Activated B cell treated with CpG ODN at 0.5 μM for 24 hours (primary cell): ENCODE measurements at regions not wholly inside any gene's neighbourhood (a gene's known extent, or its start where the extent isn't known, plus 50 kb on each side); places are given as distances from the start of the nearest gene placed in this dataset.

Experiments
- ATAC-seq: fragments of 200-7000 bp; cut with Tn5 transposase; one replicate; pipeline ENCODE4 v1.10.0; 2021; ENCODE audit warnings: low read depth, mild to moderate bottlenecking, moderate library complexity
- CTCF ChIA-PET: fragments of 350-600 bp; sonication (Branson Sonifier 250); formaldehyde crosslinking; loops from one replicate; lab custom pipeline; 2021; ENCODE audit warnings: antibody characterized with exemption; lab: Charles Lee
- POLR2A ChIA-PET: fragments of 350-600 bp; sonication (Branson Sonifier 250); formaldehyde crosslinking; loops from one replicate; lab custom pipeline; 2021; ENCODE audit warnings: antibody characterized with exemption; lab: Charles Lee
- DNase-seq: peaks from one replicate; pipeline ENCODE4 v3.0.0; 2022
- H3K27ac Mint-ChIP-seq: one replicate; pipeline ENCODE4 v1.8.0; 2020; ENCODE audit warnings: mixed read lengths
- H3K27me3 Mint-ChIP-seq: one replicate; pipeline ENCODE4 v1.8.0; 2021; ENCODE audit warnings: mixed read lengths
- H3K36me3 Mint-ChIP-seq: one replicate; pipeline ENCODE4 v1.8.0; 2021; ENCODE audit warnings: low read depth, mixed read lengths
- H3K4me1 Mint-ChIP-seq: one replicate; pipeline ENCODE4 v1.8.0; 2021; ENCODE audit warnings: mixed read lengths
- H3K4me3 Mint-ChIP-seq: one replicate; pipeline ENCODE4 v1.8.0; 2020; ENCODE audit warnings: mild to moderate bottlenecking, mixed read lengths
- H3K9me3 Mint-ChIP-seq: one replicate; pipeline ENCODE4 v1.8.0; 2020; ENCODE audit warnings: mixed read lengths
- CTCF ChIP-seq: fragments of 200-600 bp; IDR thresholded peaks from one replicate; pipeline ENCODE4 v1.8.0; 2022; ENCODE audit warnings: antibody characterized with exemption, mild to moderate bottlenecking
- intact Hi-C: fragments of 100-400 bp; cut with micrococcal nuclease; formaldehyde crosslinking; loops from one replicate; pipeline ENCODE4 v1.15.1; 2024

- H3K27ac Mint-ChIP-seq: no peak overlapping the region
- ATAC-seq (no peak), DNase-seq (no peak)
- H3K4me1 Mint-ChIP-seq: no peaks in the 10 kb centered on the region
- ChIA-PET POLR2A (no interaction called here), CTCF (interaction anchor here (1.0 to 1.1 kb wide), 2 partner anchors 9 to 36 kb away, joined by 3 read pairs; no protein-coding TSS in a partner anchor)
- H3K9me3 Mint-ChIP-seq: no peaks in the 10 kb centered on the region
- intact Hi-C loops: no loop called here
- TF ChIP-seq CTCF: no peak
- no peaks in the 10 kb centered on the region for H3K36me3 Mint-ChIP-seq
- H3K27me3 Mint-ChIP-seq: no peaks in the 10 kb centered on the region
- H3K4me3 Mint-ChIP-seq: no peak overlapping the region
These were observed 181.1 kb downstream of the SOCS6 start for GRCh38 chr18:70469916-70470315.

- ChIA-PET CTCF (interaction anchor here (1.0 to 1.1 kb wide), 3 partner anchors 9 to 35 kb away, joined by 3 read pairs; no protein-coding TSS in a partner anchor), POLR2A (no interaction called here)
- ATAC-seq: no peak
- intact Hi-C loops: no loop called here
- no peak for DNase-seq
- no peaks in the 10 kb centered on the region for H3K9me3 Mint-ChIP-seq
- H3K36me3 Mint-ChIP-seq: no peaks in the 10 kb centered on the region
- no peak overlapping the region for H3K4me3 Mint-ChIP-seq
- H3K27me3 Mint-ChIP-seq: peaks cover 3% of the 10 kb centered on the region
- H3K4me1 Mint-ChIP-seq: peaks cover 5% of the 10 kb centered on the region
- TF ChIP-seq CTCF: no peak
- no peak overlapping the region for H3K27ac Mint-ChIP-seq
These were observed 180.2 kb downstream of the SOCS6 start for GRCh38 chr18:70468861-70469547.

GRCh38 chr18:70464343-70465114 is 175.7 kb downstream of the SOCS6 start:
- Mint-ChIP-seq H3K27me3 (peaks cover 16% of the 10 kb centered on the region), H3K4me3 (no peak overlapping the region), H3K27ac (no peak overlapping the region), H3K36me3 (no peaks in the 10 kb centered on the region), H3K4me1 (peaks cover 5% of the 10 kb centered on the region), H3K9me3 (no peaks in the 10 kb centered on the region)
- no peak for TF ChIP-seq CTCF
- CTCF ChIA-PET: no interaction called here
- DNase-seq (no peak), ATAC-seq (no peak)
- POLR2A ChIA-PET: no interaction called here
- intact Hi-C loops: no loop called here

GRCh38 chr18:70463085-70463484 is 174.2 kb downstream of the SOCS6 start:
- ATAC-seq (no peak), DNase-seq (no peak)
- POLR2A ChIA-PET: no interaction called here
- no peaks in the 10 kb centered on the region for H3K36me3 Mint-ChIP-seq
- H3K4me1 Mint-ChIP-seq: peaks cover 5% of the 10 kb centered on the region
- no peaks in the 10 kb centered on the region for H3K9me3 Mint-ChIP-seq
- intact Hi-C loops: no loop called here
- no peak for TF ChIP-seq CTCF
- H3K4me3 Mint-ChIP-seq: no peak overlapping the region
- CTCF ChIA-PET: no interaction called here
- H3K27ac Mint-ChIP-seq: no peak overlapping the region
- H3K27me3 Mint-ChIP-seq: peaks cover 19% of the 10 kb centered on the region

GRCh38 chr18:70462078-70462439 is 173.2 kb downstream of the SOCS6 start:
- CTCF ChIA-PET: no interaction called here

More at GRCh38 chr18:70462078-70462439, 173.2 kb downstream of the SOCS6 start:
- Mint-ChIP-seq H3K27ac (no peak overlapping the region), H3K36me3 (no peaks in the 10 kb centered on the region), H3K27me3 (peaks cover 19% of the 10 kb centered on the region), H3K9me3 (no peaks in the 10 kb centered on the region), H3K4me3 (no peak overlapping the region), H3K4me1 (peaks cover 5% of the 10 kb centered on the region)
- no peak for TF ChIP-seq CTCF
- intact Hi-C loops: no loop called here
- POLR2A ChIA-PET: no interaction called here
- DNase-seq (no peak), ATAC-seq (no peak)
